ENCODE measurements at regions not wholly inside any gene's neighbourhood (a gene's known extent, or its start where the extent isn't known, plus 50 kb on each side); places are given as distances from the start of the nearest gene placed in this dataset.
"Not testable (repeated sequence)": the region's sequence is repeated elsewhere in the genome, so short reads cannot be mapped to it uniquely, and the experiment has no call there.

GRCh38 chr10:47646686-47647273 is 116.6 kb downstream of the SYT15B start:
- not testable (repeated sequence) for DNase-seq (ENCODE audit: low read depth in 1 of 2, low spot score in 1 of 2)

DNA sequence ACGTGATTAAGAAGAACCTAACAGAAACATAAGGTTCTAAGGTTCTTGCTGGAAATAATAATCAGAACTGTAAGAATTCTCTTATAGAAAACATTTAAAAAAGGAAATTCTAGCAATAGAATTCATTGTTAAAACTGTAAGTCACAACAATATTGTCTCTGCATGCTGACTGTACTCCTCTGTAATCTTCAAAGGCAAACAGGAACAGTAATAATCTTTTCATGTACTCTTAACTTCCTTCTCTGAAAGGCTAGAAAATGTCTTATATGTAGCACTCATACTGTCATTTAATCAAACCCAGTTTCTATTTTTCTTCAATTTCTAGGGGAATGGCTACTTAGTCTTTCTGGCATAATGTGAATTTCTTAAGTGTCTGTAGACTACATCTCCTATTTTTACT is 103.5 kb upstream of the AGAP9 start:
- DNase-seq (ENCODE audit: low read depth in 1 of 2, low spot score in 1 of 2) = not testable (repeated sequence)

DNA sequence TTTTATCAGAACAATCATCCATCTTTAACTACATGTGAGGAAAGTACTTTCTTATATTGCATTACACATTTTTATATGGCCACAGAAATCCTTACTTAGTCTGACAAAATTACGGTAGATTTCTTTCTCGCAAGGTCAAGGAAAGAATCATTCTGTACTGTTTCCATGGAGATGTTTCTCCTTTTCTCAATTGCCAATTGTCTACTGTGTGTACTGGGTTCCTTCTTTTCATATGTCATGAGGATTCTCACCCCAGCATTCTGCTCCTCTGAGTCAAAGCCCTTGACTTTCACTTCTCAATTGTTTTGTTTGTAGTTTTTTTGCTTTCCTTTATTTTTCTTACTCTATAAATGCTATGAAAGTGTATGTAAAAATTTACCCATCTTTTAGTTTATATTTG is 99.3 kb upstream of the AGAP9 start:
- not testable (repeated sequence) for DNase-seq (ENCODE audit: low read depth in 1 of 2, low spot score in 1 of 2)

- not testable (repeated sequence) for DNase-seq (ENCODE audit: low read depth in 1 of 2, low spot score in 1 of 2)
Observed at GRCh38 chr10:47619300-47620012, 96.0 kb upstream of the AGAP9 start.

- DNase-seq (ENCODE audit: low read depth in 1 of 2, low spot score in 1 of 2) = not testable (repeated sequence)
Observed at GRCh38 chr10:47609311-47609710, 85.9 kb upstream of the AGAP9 start.

GRCh38 chr10:47605791-47606773 is 82.6 kb upstream of the AGAP9 start:
- DNase-seq (ENCODE audit: low read depth in 1 of 2, low spot score in 1 of 2) = not testable (repeated sequence)

GRCh38 chr10:47600604-47601003 is 77.2 kb upstream of the AGAP9 start:
- not testable (repeated sequence) for DNase-seq (ENCODE audit: low read depth in 1 of 2, low spot score in 1 of 2)

- DNase-seq (ENCODE audit: low read depth in 1 of 2, low spot score in 1 of 2) = not testable (repeated sequence)
Observed at GRCh38 chr10:47600127-47600526, 76.7 kb upstream of the AGAP9 start.

- DNase-seq (ENCODE audit: low read depth in 1 of 2, low spot score in 1 of 2) = not testable (repeated sequence)
Observed at GRCh38 chr10:47599657-47600056, 76.2 kb upstream of the AGAP9 start.

DNA sequence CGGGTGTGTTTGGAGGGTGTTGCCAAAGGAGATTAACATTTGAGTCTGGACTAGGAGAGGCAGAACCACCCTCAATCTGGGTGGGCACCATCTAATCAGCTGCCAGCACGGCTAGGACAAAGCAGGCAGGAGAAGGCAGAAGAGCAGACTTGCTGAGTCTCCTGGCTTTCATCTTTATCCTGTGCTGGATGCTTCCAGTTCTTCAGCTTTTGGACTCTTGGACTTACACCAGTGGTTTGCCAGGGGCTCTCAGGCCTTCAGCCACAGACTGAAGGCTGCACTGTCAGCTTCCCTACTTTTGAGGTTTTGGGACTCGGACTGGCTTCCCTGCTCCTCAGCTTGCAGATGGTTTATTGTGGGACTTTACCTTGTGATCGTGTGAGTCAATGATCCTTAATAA is 70.4 kb upstream of the AGAP9 start:
- not testable (repeated sequence) for DNase-seq (ENCODE audit: low read depth in 1 of 2, low spot score in 1 of 2)

- not testable (repeated sequence) for DNase-seq (ENCODE audit: low read depth in 1 of 2, low spot score in 1 of 2)
Observed at GRCh38 chr10:47593129-47593528, 69.7 kb upstream of the AGAP9 start.

DNA sequence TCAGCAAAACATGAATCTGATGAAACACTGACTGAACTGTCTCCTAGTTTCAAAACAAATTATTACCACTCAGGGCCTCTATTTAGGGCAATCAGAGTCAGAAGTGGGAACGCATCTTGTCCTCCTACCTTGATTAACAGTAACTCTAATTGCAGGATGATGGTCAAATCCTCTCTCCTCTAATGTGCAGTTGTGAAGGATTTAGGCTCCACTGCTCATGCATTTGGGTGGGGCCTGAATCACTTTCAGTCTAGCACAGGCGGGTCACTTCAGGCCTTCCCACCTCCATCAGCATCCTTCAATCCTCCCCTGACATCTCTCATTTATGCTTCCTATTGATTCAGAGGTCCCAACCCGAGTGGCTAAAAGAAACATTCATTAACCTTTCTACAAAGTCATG is 67.5 kb upstream of the AGAP9 start:
- not testable (repeated sequence) for DNase-seq (ENCODE audit: low read depth in 1 of 2, low spot score in 1 of 2)

GRCh38 chr10:47590534-47590933 is 67.1 kb upstream of the AGAP9 start:
- not testable (repeated sequence) for DNase-seq (ENCODE audit: low read depth in 1 of 2, low spot score in 1 of 2)

DNA sequence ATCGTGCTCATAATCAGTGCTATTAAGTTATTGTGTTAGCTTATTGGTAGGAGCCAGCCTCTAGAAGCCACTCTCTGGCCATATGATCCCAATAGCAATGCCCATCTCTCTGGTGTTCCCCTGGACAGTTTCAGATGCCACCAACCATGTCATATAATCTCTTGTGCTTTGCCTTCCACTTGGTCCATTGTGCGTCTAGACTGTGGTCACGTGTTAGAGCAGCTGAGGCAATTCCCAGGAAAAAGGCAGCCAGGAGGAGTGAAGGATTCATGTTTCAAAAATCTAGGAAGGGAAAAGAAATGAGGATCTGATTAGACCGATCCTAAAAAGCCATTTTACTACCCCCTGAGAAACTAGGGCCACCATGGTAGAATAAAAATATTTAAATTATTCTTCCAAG is 58.6 kb upstream of the AGAP9 start:
- not testable (repeated sequence) for DNase-seq (ENCODE audit: low read depth in 1 of 2, low spot score in 1 of 2)

- DNase-seq (ENCODE audit: low read depth in 1 of 2, low spot score in 1 of 2) = not testable (repeated sequence)
Observed at GRCh38 chr10:47580063-47580462, 56.6 kb upstream of the AGAP9 start.

GRCh38 chr10:47578547-47578946 is 55.1 kb upstream of the AGAP9 start:
- not testable (repeated sequence) for DNase-seq (ENCODE audit: low read depth in 1 of 2, low spot score in 1 of 2)
